Retinal pigment epithelial cell (primary cell): ENCODE measurements at regions not wholly inside any gene's neighbourhood (a gene's known extent, or its start where the extent isn't known, plus 50 kb on each side); places are given as distances from the start of the nearest gene placed in this dataset.
A peak's percentile ranks its signal among the peaks of the same experiment; 100 is the strongest.

Experiments
- DNase-seq: peaks from one replicate; pipeline ENCODE4 v3.0.0-alpha.2; 2010; ENCODE audit warnings: low read depth
- H3K4me3 ChIP-seq: 2 replicates; pipeline ENCODE4 v1.5.1; 2011; ENCODE audit warnings: mild to moderate bottlenecking, low read length, control low read depth, moderate library complexity
- TF ChIP-seq, protein P1 (sequence below): conservative IDR thresholded peaks from 2 replicates; pipeline ENCODE4 v1.5.1; 2011; ENCODE audit warnings: low read depth, low read length, control low read depth, inconsistent platforms

GRCh38 chr5:144028058-144028457, 142.4 kb downstream of the YIPF5 start:
- DNase-seq: peak; percentile 35
- TF ChIP-seq, protein P1, sequence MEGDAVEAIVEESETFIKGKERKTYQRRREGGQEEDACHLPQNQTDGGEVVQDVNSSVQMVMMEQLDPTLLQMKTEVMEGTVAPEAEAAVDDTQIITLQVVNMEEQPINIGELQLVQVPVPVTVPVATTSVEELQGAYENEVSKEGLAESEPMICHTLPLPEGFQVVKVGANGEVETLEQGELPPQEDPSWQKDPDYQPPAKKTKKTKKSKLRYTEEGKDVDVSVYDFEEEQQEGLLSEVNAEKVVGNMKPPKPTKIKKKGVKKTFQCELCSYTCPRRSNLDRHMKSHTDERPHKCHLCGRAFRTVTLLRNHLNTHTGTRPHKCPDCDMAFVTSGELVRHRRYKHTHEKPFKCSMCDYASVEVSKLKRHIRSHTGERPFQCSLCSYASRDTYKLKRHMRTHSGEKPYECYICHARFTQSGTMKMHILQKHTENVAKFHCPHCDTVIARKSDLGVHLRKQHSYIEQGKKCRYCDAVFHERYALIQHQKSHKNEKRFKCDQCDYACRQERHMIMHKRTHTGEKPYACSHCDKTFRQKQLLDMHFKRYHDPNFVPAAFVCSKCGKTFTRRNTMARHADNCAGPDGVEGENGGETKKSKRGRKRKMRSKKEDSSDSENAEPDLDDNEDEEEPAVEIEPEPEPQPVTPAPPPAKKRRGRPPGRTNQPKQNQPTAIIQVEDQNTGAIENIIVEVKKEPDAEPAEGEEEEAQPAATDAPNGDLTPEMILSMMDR: no peak
- no peak overlapping the region for H3K4me3 ChIP-seq

DNA sequence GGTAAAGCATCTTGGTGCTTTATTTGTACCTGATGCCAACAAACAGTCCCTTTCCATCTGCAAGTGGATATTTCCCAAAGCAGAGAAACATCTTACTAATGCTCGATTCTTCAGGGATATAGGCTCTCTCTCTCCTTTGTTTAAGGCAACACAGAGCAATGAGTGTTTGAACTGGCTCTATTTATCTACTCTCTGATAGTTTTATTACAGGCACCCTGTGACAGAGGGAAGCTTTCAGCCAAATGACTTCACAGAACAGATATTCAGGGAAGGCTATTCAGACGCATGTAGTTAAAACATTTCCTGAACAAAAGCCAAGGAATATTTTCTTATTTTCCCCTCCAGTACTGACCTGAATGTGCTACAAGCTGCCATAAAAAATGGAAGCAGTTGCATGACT, 141.8 kb downstream of the YIPF5 start:
- TF ChIP-seq, protein P1: no peak
- DNase-seq: no peak
- H3K4me3 ChIP-seq: no peak overlapping the region

- H3K4me3 ChIP-seq: no peak overlapping the region
- DNase-seq: no peak
- TF ChIP-seq, protein P1: no peak
Observed at GRCh38 chr5:144030904-144031303, 139.6 kb downstream of the YIPF5 start.

GRCh38 chr5:144032375-144032774, 138.1 kb downstream of the YIPF5 start:
- DNase-seq: no peak

DNA sequence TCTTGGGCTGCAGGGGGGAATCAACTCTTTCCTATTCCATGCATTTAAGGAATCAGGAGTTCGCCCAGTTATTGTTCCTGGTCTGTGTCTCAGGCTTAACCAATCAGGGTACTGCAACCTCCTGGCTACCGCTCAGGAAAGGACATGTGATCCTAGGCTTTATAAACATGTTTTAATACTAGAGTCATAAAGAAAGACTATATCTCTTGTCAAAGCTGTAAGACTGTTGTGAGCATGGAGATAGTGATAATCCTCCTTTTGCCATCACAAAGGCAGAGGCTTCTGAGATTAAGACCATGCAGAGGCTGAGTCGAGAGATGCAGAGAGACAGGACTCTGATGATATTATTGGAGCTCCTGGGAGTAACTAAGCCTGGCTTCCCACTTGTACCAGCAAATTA, 137.0 kb downstream of the YIPF5 start:
- TF ChIP-seq, protein P1: no peak
- DNase-seq: no peak

More at GRCh38 chr5:144032375-144032774, 138.1 kb downstream of the YIPF5 start:
- TF ChIP-seq, protein P1: no peak
- H3K4me3 ChIP-seq: no peak overlapping the region

GRCh38 chr5:144035046-144035740, 135.3 kb downstream of the YIPF5 start:
- TF ChIP-seq, protein P1: no peak

More for the DNA sequence above, 137.0 kb downstream of the YIPF5 start:
- H3K4me3 ChIP-seq: no peak overlapping the region

DNA sequence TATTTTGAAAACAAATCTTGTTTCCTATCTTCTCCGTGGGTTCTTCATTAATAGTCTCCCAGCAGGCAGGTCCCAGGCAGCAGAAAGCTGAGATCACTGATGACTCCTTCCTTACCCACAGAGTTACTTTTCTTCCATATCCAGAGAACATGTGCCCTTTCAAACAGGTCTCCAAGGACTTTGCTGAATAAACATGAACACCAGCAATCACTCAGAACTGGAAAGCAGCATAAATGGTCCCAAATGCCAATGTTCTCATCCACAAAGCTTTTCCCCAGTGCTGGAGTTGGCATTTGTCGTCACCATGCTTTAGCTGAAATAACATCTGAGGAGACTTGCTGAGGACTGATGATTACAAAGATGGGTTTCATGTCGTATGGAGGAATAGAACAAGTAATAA, 134.0 kb downstream of the YIPF5 start:
- TF ChIP-seq, protein P1: no peak
- no peak for DNase-seq

More at GRCh38 chr5:144035046-144035740, 135.3 kb downstream of the YIPF5 start:
- no peak for DNase-seq
- no peak overlapping the region for H3K4me3 ChIP-seq

More for the DNA sequence above, 134.0 kb downstream of the YIPF5 start:
- no peak overlapping the region for H3K4me3 ChIP-seq
